ENCODE measurements at regions not wholly inside any gene's neighbourhood (a gene's known extent, or its start where the extent isn't known, plus 50 kb on each side); places are given as distances from the start of the nearest gene placed in this dataset.

GRCh38 chr18:52216109-52216508 is 123.9 kb upstream of the DCC start:
- no peak for TF ChIP-seq CTCF (IDR thresholded peaks at IDR 0.05; ENCODE audit: low read length)
- TF ChIP-seq EZH2 (optimal IDR thresholded peaks at IDR 0.05; ENCODE audit: low read depth, low read length): no peak
- no peak for TF ChIP-seq EZH2phosphoT487 (IDR thresholded peaks at IDR 0.05; ENCODE audit: low read length)
